Ovary (tissue), 7 donors: ENCODE measurements at regions not wholly inside any gene's neighbourhood (a gene's known extent, or its start where the extent isn't known, plus 50 kb on each side); places are given as distances from the start of the nearest gene placed in this dataset.

Source experiments
- DNase-seq, 5 donors: peaks; one replicate each; pipeline ENCODE4 v3.0.0-alpha.2; 2019 to 2020
- H3K27ac ChIP-seq, 2 donors: fragments of 200-600 bp; one replicate each; pipeline versions ENCODE4 v1.5.1 to v1.8.0; 2019 to 2022
- H3K27me3 ChIP-seq: fragments of 200-600 bp; one replicate; pipeline ENCODE4 v1.8.0; 2022
- H3K36me3 ChIP-seq: fragments of 200-600 bp; sonication (generic); one replicate; pipeline ENCODE4 v1.5.1; 2019
- H3K4me1 ChIP-seq: one replicate; pipeline ENCODE4 v1.8.1; 2013; ENCODE audit warnings: mild to moderate bottlenecking, moderate library complexity; ENCODE audit not compliant: insufficient read depth
- H3K4me3 ChIP-seq: fragments of 200-600 bp; sonication (generic); one replicate; pipeline ENCODE4 v1.5.1; 2017
- H3K9me3 ChIP-seq, 2 donors: fragments of 200-600 bp in 1 of 2; sonication (generic) in 1 of 2; one replicate each; pipeline versions ENCODE4 v1.5.1 to v1.8.1; 2013 to 2019; ENCODE audit warnings: mild to moderate bottlenecking in 1 of 2, moderate library complexity in 1 of 2
- CTCF ChIP-seq, 3 donors: fragments of 450-650 bp in 2 of 3; fragments of 200-600 bp in 1 of 3; IDR thresholded peaks; one replicate each; pipeline versions ENCODE4 v1.5.1 to v1.8.0; 2016 to 2022; ENCODE audit warnings: antibody characterized with exemption in 3 of 3, mild to moderate bottlenecking in 1 of 3
- EP300 ChIP-seq: sonication (generic); formaldehyde crosslinking; IDR thresholded peaks from one replicate; pipeline ENCODE4 v1.6.1; 2017; ENCODE audit warnings: antibody characterized with exemption
- POLR2A ChIP-seq: fragments of 450-650 bp; IDR thresholded peaks from one replicate; pipeline ENCODE4 v1.6.1; 2017; ENCODE audit warnings: antibody characterized with exemption, mild to moderate bottlenecking, moderate library complexity
- WGBS, 3 donors: extraction: QIAGEN DNeasy Blood & Tissue Kit in 1 of 3; methylation state at CpG; one replicate each; pipeline versions ENCODE4 v1.1.5 to v1.1.7; 2013 to 2017; 5-methylcytosine and 5-hydroxymethylcytosine counted together
- intact Hi-C, 4 donors: fragments of 100-400 bp; cut with DNase I; formaldehyde crosslinking; loops; one replicate each; pipeline versions ENCODE4 v1.11.0 to v1.15.1; 2022 to 2023
- donor health status: DM: no; HTN: no; CAD: no; lungs with moderate emphysema.
- donor health status: DM: no; HTN: no; CAD: no.
- donor health status: Bipolar disorder and iron deficiency.
- donor health status: DM: no; HTN: no; CAD: no.
- donor health status: DM: yes; HTN: yes; CAD: no.

- intact Hi-C loops, result no loop called here
- TF ChIP-seq EP300, result no peak
- TF ChIP-seq CTCF (IDR thresholded peaks at IDR 0.05), result no peak
- TF ChIP-seq POLR2A, result no peak
- 94% methylated on average over 4 of the region's 4 CpGs for WGBS, 3 donors
- Histone ChIP-seq H3K27me3 (no peaks in the 10 kb centered on the region), H3K9me3 (no peaks in the 10 kb centered on the region), H3K36me3 (no peaks in the 10 kb centered on the region), H3K4me1 (no peaks in the 10 kb centered on the region), H3K27ac (no peak overlapping the region), H3K4me3 (no peak overlapping the region)
- no peak for DNase-seq
Measured at GRCh38 chr12:107462428-107463332, 222.9 kb upstream of the PWP1 start.

GRCh38 chr12:107464644-107465043 lies 221.0 kb upstream of the PWP1 start:
- no peaks in the 10 kb centered on the region for H3K27me3 ChIP-seq
- no peak for TF ChIP-seq POLR2A
- TF ChIP-seq CTCF (IDR thresholded peaks at IDR 0.05), result no peak
- TF ChIP-seq EP300, result no peak
- no peak overlapping the region for H3K27ac ChIP-seq
- no peak for DNase-seq
- H3K9me3 ChIP-seq, result no peaks in the 10 kb centered on the region
- H3K4me1 ChIP-seq, result no peaks in the 10 kb centered on the region
- no peak overlapping the region for H3K4me3 ChIP-seq
- intact Hi-C loops, result no loop called here
- 85 to 95% (median 89%) methylated on average over 1 of the region's 1 CpG for WGBS, 3 donors
- no peaks in the 10 kb centered on the region for H3K36me3 ChIP-seq

- intact Hi-C loops, result no loop called here
- Histone ChIP-seq H3K4me3 (no peak overlapping the region), H3K27me3 (no peaks in the 10 kb centered on the region), H3K4me1 (no peaks in the 10 kb centered on the region), H3K27ac (no peak overlapping the region), H3K9me3 (no peaks in the 10 kb centered on the region), H3K36me3 (no peaks in the 10 kb centered on the region)
- TF ChIP-seq POLR2A, result no peak
- no peak for TF ChIP-seq CTCF (IDR thresholded peaks at IDR 0.05)
- no peak for TF ChIP-seq EP300
- WGBS, 3 donors, result 50 to 55% (median 54%) methylated on average over 11 of the region's 11 CpGs
- DNase-seq, result no peak
Measured at GRCh38 chr12:107465625-107466024, 220.0 kb upstream of the PWP1 start.

- intact Hi-C loops, result no loop called here
- Histone ChIP-seq H3K36me3 (no peaks in the 10 kb centered on the region), H3K27ac (no peak overlapping the region), H3K9me3 (no peaks in the 10 kb centered on the region), H3K4me3 (no peak overlapping the region), H3K27me3 (no peaks in the 10 kb centered on the region), H3K4me1 (no peaks in the 10 kb centered on the region)
- TF ChIP-seq POLR2A (no peak), CTCF (IDR thresholded peaks at IDR 0.05) (no peak), EP300 (no peak)
- WGBS, 3 donors, result 41 to 54% (median 46%) methylated on average over 6 of the region's 6 CpGs
- no peak for DNase-seq
Measured at GRCh38 chr12:107467716-107468115, 217.9 kb upstream of the PWP1 start.
